Esophagus (tissue), 2 donors: ENCODE measurements at regions not wholly inside any gene's neighbourhood (a gene's known extent, or its start where the extent isn't known, plus 50 kb on each side); places are given as distances from the start of the nearest gene placed in this dataset.

ENCODE experiments used
- H3K27ac ChIP-seq, 2 donors: one replicate each; pipeline ENCODE4 v1.5.1; 2013; ENCODE audit warnings: low read depth in 2 of 2, mild to moderate bottlenecking in 2 of 2, inconsistent platforms in 1 of 2, low read length in 1 of 2, moderate library complexity in 1 of 2
- H3K27me3 ChIP-seq, 2 donors: one replicate each; pipeline ENCODE4 v1.6.1; 2013; ENCODE audit warnings: low read length in 2 of 2, control low read depth in 1 of 2, mild to moderate bottlenecking in 1 of 2; ENCODE audit not compliant: insufficient read depth in 2 of 2, control insufficient read depth in 1 of 2
- H3K36me3 ChIP-seq, 2 donors: one replicate each; pipeline ENCODE4 v1.6.1; 2013; ENCODE audit warnings: low read length in 1 of 2; ENCODE audit not compliant: control insufficient read depth in 2 of 2, insufficient read depth in 2 of 2
- H3K4me1 ChIP-seq, 2 donors: one replicate each; pipeline ENCODE4 v1.6.1; 2013; ENCODE audit warnings: low read length in 1 of 2; ENCODE audit not compliant: control insufficient read depth in 2 of 2, insufficient read depth in 2 of 2
- H3K4me3 ChIP-seq, 2 donors: one replicate each; pipeline ENCODE4 v1.5.1; 2013; ENCODE audit warnings: low read length in 2 of 2, mild to moderate bottlenecking in 2 of 2, low read depth in 1 of 2, moderate library complexity in 1 of 2
- H3K9me3 ChIP-seq, 2 donors: one replicate each; pipeline ENCODE4 v1.6.1; 2013; ENCODE audit warnings: mild to moderate bottlenecking in 2 of 2, low read depth in 1 of 2, low read length in 1 of 2, moderate library complexity in 1 of 2; ENCODE audit not compliant: control insufficient read depth in 2 of 2, insufficient read depth in 1 of 2
- WGBS, 2 donors: extraction: QIAGEN DNeasy Blood & Tissue Kit; methylation state at CpG; one replicate each; pipeline ENCODE4 v1.1.7; 2013; 5-methylcytosine and 5-hydroxymethylcytosine counted together
- donor health status: healthy with polysubstance abuse.
- donor health status: Bipolar disorder and iron deficiency.

GRCh38 chr14:97527993-97528392 lies 730.8 kb downstream of the VRK1 start:
- Histone ChIP-seq H3K36me3 (no peaks in the 10 kb centered on the region), H3K4me1 (no peaks in the 10 kb centered on the region), H3K9me3 (peaks cover 0 to 5% of the 10 kb centered on the region in 2 donors), H3K4me3 (no peak overlapping the region), H3K27me3 (no peaks in the 10 kb centered on the region), H3K27ac (no peak overlapping the region)
- WGBS, 2 donors, result 77 to 84% methylated on average over 4 of the region's 4 CpGs

DNA sequence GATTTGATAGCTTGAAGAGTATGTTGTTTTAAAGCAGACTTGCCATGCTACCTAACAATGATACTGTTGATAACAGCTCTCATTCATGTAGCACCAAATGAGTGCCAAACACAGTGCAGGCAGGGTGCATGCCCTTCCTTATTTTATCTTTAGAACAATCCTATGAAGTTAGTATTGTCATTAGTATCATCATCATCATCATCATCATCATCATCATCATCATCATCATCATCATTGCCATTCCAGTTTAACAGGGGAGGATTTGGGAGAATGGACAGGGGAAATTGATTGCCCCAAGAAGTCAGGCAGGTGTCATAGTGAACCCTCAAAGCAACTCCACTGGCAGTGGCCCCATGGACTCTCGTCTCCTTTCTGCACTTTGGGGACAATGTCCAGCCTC lies 734.9 kb downstream of the VRK1 start:
- Histone ChIP-seq H3K27ac (no peak overlapping the region), H3K4me3 (no peak overlapping the region), H3K27me3 (no peaks in the 10 kb centered on the region), H3K36me3 (no peaks in the 10 kb centered on the region), H3K4me1 (no peaks in the 10 kb centered on the region), H3K9me3 (peaks cover 0 to 2% of the 10 kb centered on the region in 2 donors)
- 79 to 88% methylated on average over 1 of the region's 1 CpG for WGBS, 2 donors

GRCh38 chr14:97536421-97536820 lies 739.2 kb downstream of the VRK1 start:
- Histone ChIP-seq H3K27me3 (no peaks in the 10 kb centered on the region), H3K4me3 (no peak overlapping the region), H3K27ac (no peak overlapping the region), H3K4me1 (no peaks in the 10 kb centered on the region), H3K9me3 (no peaks in the 10 kb centered on the region), H3K36me3 (no peaks in the 10 kb centered on the region)
- 57 to 62% methylated on average over 4 of the region's 4 CpGs for WGBS, 2 donors

GRCh38 chr14:97538749-97539410 lies 741.7 kb downstream of the VRK1 start:
- H3K27ac ChIP-seq, result no peak overlapping the region
- H3K4me1 ChIP-seq, result no peaks in the 10 kb centered on the region
- H3K9me3 ChIP-seq, result no peaks in the 10 kb centered on the region
- no peaks in the 10 kb centered on the region for H3K36me3 ChIP-seq
- H3K4me3 ChIP-seq, result no peak overlapping the region
- no peaks in the 10 kb centered on the region for H3K27me3 ChIP-seq
- 77 to 78% methylated on average over 10 of the region's 10 CpGs for WGBS, 2 donors

- Histone ChIP-seq H3K4me3 (no peak overlapping the region), H3K27me3 (no peaks in the 10 kb centered on the region), H3K4me1 (no peaks in the 10 kb centered on the region), H3K27ac (no peak overlapping the region), H3K36me3 (no peaks in the 10 kb centered on the region), H3K9me3 (no peaks in the 10 kb centered on the region)
- 52 to 58% methylated on average over 5 of the region's 5 CpGs for WGBS, 2 donors
Observed at GRCh38 chr14:97539411-97539795, 742.2 kb downstream of the VRK1 start.

- whole genome bisulfite sequencing, 2 donors, result 56 to 61% methylated on average over 3 of the region's 3 CpGs
Observed at GRCh38 chr14:97539884-97540283, 742.7 kb downstream of the VRK1 start.

GRCh38 chr14:97543221-97543620 lies 746.0 kb downstream of the VRK1 start:
- Histone ChIP-seq H3K36me3 (no peaks in the 10 kb centered on the region), H3K27me3 (no peaks in the 10 kb centered on the region), H3K27ac (no peak overlapping the region), H3K4me1 (no peaks in the 10 kb centered on the region), H3K4me3 (no peak overlapping the region), H3K9me3 (no peaks in the 10 kb centered on the region)
- 72 to 77% methylated on average over 5 of the region's 5 CpGs for WGBS, 2 donors

More at GRCh38 chr14:97539884-97540283, 742.7 kb downstream of the VRK1 start:
- H3K36me3 ChIP-seq, result no peaks in the 10 kb centered on the region
- no peak overlapping the region for H3K4me3 ChIP-seq
- no peaks in the 10 kb centered on the region for H3K4me1 ChIP-seq
- H3K27ac ChIP-seq, result no peak overlapping the region
- no peaks in the 10 kb centered on the region for H3K27me3 ChIP-seq
- no peaks in the 10 kb centered on the region for H3K9me3 ChIP-seq

DNA sequence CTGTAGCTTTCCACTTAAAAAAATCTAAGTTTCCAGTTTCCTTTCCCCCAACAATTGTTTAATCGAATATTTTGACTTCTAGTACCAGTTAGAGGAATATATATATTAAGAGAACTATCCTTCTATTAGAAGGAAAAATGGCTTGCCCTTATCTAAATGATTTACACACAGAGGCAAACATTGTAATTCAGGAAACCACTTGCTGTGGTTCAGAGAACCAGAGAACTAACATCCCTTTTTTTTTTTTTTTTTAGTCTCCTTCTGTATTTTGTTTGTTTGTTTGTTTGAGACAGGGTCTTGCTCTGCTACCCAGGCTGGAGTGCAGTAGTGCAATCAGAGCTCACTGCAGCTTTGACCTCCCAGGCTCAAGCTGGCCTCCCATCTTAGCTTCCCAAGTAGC lies 746.6 kb downstream of the VRK1 start:
- Histone ChIP-seq H3K4me3 (no peak overlapping the region), H3K27ac (no peak overlapping the region), H3K4me1 (no peaks in the 10 kb centered on the region), H3K9me3 (no peaks in the 10 kb centered on the region), H3K27me3 (no peaks in the 10 kb centered on the region), H3K36me3 (no peaks in the 10 kb centered on the region)
- 64 to 65% methylated on average over 1 of the region's 1 CpG for WGBS, 2 donors

GRCh38 chr14:97544571-97544970 lies 747.4 kb downstream of the VRK1 start:
- WGBS, 2 donors, result 84 to 86% methylated on average over 4 of the region's 4 CpGs

DNA sequence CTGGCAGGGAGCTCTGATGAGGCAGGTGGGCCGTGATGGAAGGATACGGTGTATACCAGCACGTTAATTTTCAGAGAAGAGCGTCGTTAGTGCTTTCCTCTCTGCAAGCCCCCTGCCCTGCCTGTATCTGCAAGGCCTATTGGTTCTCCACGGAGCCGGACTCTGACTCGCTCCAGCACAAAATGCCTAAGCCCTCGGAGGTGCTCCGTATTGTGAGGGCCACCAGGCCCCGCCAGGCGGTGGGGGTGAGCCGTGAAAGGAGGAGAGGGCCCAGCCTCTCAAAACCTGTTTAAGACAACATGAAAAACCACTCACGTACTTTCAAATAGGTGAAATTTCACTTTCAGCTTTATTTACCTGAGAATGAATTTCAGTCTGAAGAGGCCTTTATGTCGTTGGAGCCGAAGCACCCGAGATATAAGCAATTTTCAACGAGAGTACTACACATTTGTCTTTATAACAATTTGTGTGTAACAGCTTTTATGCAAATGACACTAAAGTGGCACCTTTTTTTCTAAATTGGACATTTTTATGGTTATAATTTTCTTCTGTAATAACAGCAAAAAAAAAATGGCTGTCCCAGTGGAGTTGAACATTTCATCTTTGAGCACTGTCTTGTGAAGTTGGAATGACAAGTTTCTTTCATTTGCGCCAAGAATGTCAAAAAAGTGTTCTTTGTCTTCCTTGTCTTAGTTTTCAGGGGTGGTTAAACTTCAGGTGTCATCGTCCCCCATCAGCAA lies 749.5 kb downstream of the VRK1 start:
- Histone ChIP-seq H3K27me3 (no peaks in the 10 kb centered on the region), H3K27ac (no peak overlapping the region), H3K9me3 (no peaks in the 10 kb centered on the region), H3K4me1 (no peaks in the 10 kb centered on the region), H3K4me3 (no peak overlapping the region), H3K36me3 (no peaks in the 10 kb centered on the region)
- WGBS, 2 donors, result 94% methylated on average over 20 of the region's 20 CpGs

More at GRCh38 chr14:97544571-97544970, 747.4 kb downstream of the VRK1 start:
- H3K4me3 ChIP-seq, result no peak overlapping the region
- no peak overlapping the region for H3K27ac ChIP-seq
- H3K36me3 ChIP-seq, result no peaks in the 10 kb centered on the region
- H3K9me3 ChIP-seq, result no peaks in the 10 kb centered on the region
- H3K4me1 ChIP-seq, result no peaks in the 10 kb centered on the region
- no peaks in the 10 kb centered on the region for H3K27me3 ChIP-seq
